HG02981 (cell line): ENCODE measurements at regions not wholly inside any gene's neighbourhood (a gene's known extent, or its start where the extent isn't known, plus 50 kb on each side); places are given as distances from the start of the nearest gene placed in this dataset.
"Not testable (repeated sequence)": the region's sequence is repeated elsewhere in the genome, so short reads cannot be mapped to it uniquely, and the experiment has no call there.

Experiments used
- ATAC-seq: cut with Tn5 transposase; IDR thresholded peaks from one replicate; pipeline ENCODE4 v1.9.1; 2021; ENCODE audit warnings: mild to moderate bottlenecking, moderate library complexity; ENCODE audit not compliant: unreplicated experiment

GRCh38 chr14:43625294-43625693 lies 881.8 kb downstream of the FSCB start:
- ATAC-seq = no peak

- no peak for ATAC-seq
Measured at GRCh38 chr14:43621282-43621681, 885.8 kb downstream of the FSCB start.

GRCh38 chr14:43595096-43595772 lies 911.8 kb downstream of the FSCB start:
- no peak for ATAC-seq

GRCh38 chr14:43591776-43592175 lies 915.3 kb downstream of the FSCB start:
- no peak for ATAC-seq

- ATAC-seq = no peak
Measured at GRCh38 chr14:43587183-43587582, 919.9 kb downstream of the FSCB start.

GRCh38 chr14:43579671-43580070 lies 927.4 kb downstream of the FSCB start:
- ATAC-seq = no peak

GRCh38 chr14:43568022-43568421 lies 939.1 kb downstream of the FSCB start:
- ATAC-seq = no peak

- no peak for ATAC-seq
Measured at GRCh38 chr14:43548368-43548767, 958.7 kb downstream of the FSCB start.

GRCh38 chr14:43547596-43547995 lies 959.5 kb downstream of the FSCB start:
- not testable (repeated sequence) for ATAC-seq

GRCh38 chr14:43541356-43541755 lies 965.7 kb downstream of the FSCB start:
- ATAC-seq = no peak

- ATAC-seq = no peak
Measured at GRCh38 chr14:43540948-43541347, 966.1 kb downstream of the FSCB start.

GRCh38 chr14:43539210-43539609 lies 967.9 kb downstream of the FSCB start:
- ATAC-seq = no peak

- no peak for ATAC-seq
Measured at GRCh38 chr14:43535231-43535838, 971.7 kb downstream of the FSCB start.

GRCh38 chr14:43532825-43533416 lies 974.2 kb downstream of the FSCB start:
- ATAC-seq = no peak

GRCh38 chr14:43528321-43528720 lies 978.8 kb downstream of the FSCB start:
- ATAC-seq = no peak

GRCh38 chr14:43525658-43526057 lies 981.4 kb downstream of the FSCB start:
- ATAC-seq = no peak

- no peak for ATAC-seq
Measured at GRCh38 chr14:43522901-43523300, 984.2 kb downstream of the FSCB start.

GRCh38 chr14:43522191-43522590 lies 984.9 kb downstream of the FSCB start:
- no peak for ATAC-seq

- no peak for ATAC-seq
Measured at GRCh38 chr14:43503508-43503907, 1003.6 kb downstream of the FSCB start.

GRCh38 chr14:43492359-43492758 lies 1014.7 kb downstream of the FSCB start:
- not testable (repeated sequence) for ATAC-seq

- no peak for ATAC-seq
Measured at GRCh38 chr14:43483415-43483814, 1023.7 kb downstream of the FSCB start.

GRCh38 chr14:43481864-43482263 lies 1025.2 kb downstream of the FSCB start:
- no peak for ATAC-seq
